AG09309 (cell line): ENCODE measurements at regions not wholly inside any gene's neighbourhood (a gene's known extent, or its start where the extent isn't known, plus 50 kb on each side); places are given as distances from the start of the nearest gene placed in this dataset.

ENCODE experiments used
- DNase-seq: peaks from one replicate; pipeline ENCODE4 v3.0.0-alpha.2; 2010; ENCODE audit warnings: low read depth
- H3K4me3 ChIP-seq: 2 replicates; pipeline ENCODE4 v1.5.1; 2011; ENCODE audit warnings: mild to moderate bottlenecking, low read depth, low read length, moderate library complexity; ENCODE audit not compliant: control insufficient read depth
- TF ChIP-seq, protein P1 (sequence below): IDR thresholded peaks from 2 replicates; pipeline ENCODE4 v1.5.1; 2011; ENCODE audit warnings: mild to moderate bottlenecking, low read depth, low read length, inconsistent platforms; ENCODE audit not compliant: insufficient read depth, control insufficient read depth; ENCODE audit errors: missing control alignments

DNA sequence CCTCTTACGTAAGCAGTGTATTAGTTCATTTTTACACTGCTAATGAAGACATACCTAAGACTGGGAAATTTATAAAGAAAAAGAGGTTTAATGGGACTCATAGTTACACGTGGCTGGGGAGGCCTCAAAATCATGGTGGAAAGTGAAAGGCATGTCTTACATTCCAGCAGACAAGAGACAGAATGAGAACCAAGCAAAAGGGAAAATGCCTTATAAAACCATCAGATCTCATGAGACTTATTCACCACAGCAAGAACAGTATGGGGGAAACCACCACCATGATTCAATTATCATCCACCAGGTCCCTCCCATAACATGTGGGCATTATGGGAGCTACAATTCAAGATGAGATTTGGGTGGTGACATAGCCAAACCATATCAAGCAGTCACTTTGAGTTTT lies 126.3 kb upstream of the CXCL12 start:
- TF ChIP-seq, protein P1, sequence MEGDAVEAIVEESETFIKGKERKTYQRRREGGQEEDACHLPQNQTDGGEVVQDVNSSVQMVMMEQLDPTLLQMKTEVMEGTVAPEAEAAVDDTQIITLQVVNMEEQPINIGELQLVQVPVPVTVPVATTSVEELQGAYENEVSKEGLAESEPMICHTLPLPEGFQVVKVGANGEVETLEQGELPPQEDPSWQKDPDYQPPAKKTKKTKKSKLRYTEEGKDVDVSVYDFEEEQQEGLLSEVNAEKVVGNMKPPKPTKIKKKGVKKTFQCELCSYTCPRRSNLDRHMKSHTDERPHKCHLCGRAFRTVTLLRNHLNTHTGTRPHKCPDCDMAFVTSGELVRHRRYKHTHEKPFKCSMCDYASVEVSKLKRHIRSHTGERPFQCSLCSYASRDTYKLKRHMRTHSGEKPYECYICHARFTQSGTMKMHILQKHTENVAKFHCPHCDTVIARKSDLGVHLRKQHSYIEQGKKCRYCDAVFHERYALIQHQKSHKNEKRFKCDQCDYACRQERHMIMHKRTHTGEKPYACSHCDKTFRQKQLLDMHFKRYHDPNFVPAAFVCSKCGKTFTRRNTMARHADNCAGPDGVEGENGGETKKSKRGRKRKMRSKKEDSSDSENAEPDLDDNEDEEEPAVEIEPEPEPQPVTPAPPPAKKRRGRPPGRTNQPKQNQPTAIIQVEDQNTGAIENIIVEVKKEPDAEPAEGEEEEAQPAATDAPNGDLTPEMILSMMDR: no peak
- no peak overlapping the region for H3K4me3 ChIP-seq
- DNase-seq: no peak

DNA sequence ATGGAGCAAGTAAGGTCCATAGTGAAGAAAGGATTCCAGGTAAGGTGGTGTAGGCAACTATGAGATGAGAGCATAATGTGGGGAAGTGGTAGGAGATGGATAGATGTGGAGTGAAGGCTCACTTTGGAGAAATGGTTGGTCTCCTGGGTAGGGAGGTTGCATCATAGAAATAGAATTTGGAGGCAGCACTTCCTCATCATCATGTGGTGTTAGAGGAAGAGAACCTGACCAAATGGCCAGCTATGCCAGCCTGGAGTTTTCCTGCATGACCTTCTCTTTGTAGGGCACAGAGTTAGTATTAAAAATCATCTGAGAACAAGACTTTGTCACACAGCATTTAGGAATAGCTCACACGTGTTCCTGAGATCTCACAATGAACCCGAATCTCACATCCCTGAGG lies 126.7 kb upstream of the CXCL12 start:
- DNase-seq: no peak
- TF ChIP-seq, protein P1: no peak
- no peak overlapping the region for H3K4me3 ChIP-seq

DNA sequence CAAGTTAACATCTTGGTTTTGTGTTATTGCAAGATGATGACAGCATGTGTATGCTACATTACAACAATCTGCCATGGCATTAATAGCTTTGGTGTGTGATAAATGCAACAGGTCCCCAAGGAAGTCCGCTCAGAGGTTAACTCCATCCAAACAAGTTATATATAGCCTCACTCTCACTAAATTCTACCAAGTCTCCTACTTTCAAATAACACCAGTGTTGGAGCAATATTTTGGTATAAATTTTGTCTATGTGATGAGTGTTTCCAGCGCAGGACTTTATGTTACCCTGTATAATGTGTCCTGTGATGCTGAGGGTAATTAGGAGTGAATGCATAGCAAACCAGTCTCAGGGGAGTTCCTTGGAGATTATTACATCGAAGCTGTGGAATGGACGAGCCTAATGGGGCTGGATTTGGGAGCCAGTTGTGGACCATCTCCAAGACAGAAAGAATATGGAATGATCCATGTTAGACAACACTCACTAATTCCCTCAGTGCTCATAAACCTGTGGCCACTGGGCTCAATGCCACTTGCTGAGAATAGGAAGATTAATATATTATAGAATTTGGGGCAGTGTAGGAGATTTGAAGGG lies 127.6 kb upstream of the CXCL12 start:
- DNase-seq: no peak
- TF ChIP-seq, protein P1: no peak

DNA sequence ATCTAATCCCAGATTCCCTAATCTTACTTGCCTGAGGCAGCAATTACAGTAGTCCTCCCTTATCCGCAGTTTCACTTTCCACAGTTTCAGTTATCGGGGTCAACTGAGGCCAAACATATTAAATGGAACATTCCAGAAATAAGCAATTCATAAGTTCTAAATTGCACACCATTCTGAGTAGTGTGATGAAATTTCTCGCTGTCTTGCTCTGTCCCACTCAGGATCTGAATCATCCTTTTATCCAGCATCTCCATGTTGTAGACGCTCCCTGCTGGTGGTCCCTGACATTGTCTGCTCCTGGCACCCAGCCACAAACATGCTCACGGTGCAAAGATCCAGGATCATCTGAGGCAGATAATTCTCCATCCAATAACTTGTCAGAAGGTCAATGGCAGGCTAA lies 128.7 kb upstream of the CXCL12 start:
- no peak overlapping the region for H3K4me3 ChIP-seq
- TF ChIP-seq, protein P1: peak; percentile 54
- peak; percentile 48 for DNase-seq

More for the DNA sequence above, 127.6 kb upstream of the CXCL12 start:
- H3K4me3 ChIP-seq: no peak overlapping the region

DNA sequence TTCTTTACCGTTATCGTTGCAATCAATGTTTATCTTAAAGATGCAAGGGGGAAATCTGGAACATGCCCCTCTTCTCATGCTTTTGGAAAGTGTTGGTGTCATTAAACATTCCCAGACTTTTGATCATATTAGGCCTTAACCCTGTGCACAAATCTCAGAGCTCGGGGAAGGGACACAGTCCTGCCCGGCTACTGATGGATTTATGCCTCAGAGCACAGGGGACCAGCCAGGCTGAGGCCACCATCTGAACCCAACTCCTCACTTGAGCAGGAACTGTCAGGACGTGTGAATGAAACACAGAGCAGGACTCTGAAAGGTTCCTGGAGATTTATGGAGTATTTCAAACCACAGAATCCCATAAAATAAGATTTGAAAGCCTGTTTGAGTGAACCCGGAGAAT lies 132.0 kb upstream of the CXCL12 start:
- no peak overlapping the region for H3K4me3 ChIP-seq
- DNase-seq: no peak
- TF ChIP-seq, protein P1: no peak

DNA sequence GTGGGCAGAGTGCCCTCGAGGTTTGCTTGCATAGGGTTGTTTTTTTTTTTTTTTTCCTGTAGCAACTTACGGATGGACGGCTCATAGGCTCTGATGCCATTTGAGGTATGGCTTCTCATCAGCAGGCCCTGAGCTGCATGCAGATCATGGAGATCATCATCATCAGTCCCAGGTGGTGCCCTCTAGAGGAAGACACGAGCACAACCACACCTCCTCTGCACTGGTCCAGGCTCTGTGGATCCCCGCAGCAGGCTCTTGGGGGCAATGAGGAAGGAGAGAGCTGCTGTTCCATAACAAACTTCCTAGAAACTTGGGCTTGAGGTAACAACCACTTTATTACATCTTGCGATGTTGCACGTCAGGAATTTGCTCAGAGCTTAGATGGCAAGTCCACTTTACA lies 132.7 kb upstream of the CXCL12 start:
- H3K4me3 ChIP-seq: no peak overlapping the region
- TF ChIP-seq, protein P1: peak; percentile 23
- DNase-seq: no peak

DNA sequence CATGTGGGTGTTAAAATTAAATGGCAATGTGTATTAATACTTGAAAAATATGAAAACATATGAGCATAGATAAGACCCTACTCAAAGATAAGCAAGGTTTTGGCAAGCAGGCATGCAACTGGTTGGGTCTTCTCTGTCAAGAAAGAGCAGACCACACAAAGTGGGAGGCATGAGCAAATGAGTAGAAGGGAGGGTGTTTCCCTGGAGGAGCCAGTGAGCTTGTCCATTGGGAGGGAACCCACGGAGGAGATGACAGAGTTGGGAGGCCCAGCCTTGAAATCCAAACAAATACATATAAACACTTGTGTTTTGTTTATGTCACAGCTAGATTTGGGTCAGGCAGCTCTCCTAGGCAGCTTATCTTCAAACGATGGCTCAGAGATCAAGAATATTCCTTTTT lies 134.5 kb upstream of the CXCL12 start:
- TF ChIP-seq, protein P1: no peak

More for the DNA sequence above, 134.5 kb upstream of the CXCL12 start:
- no peak for DNase-seq
- H3K4me3 ChIP-seq: no peak overlapping the region
